Large intestine (tissue), 3 donors: ENCODE measurements at regions not wholly inside any gene's neighbourhood (a gene's known extent, or its start where the extent isn't known, plus 50 kb on each side); places are given as distances from the start of the nearest gene placed in this dataset.
"Not testable (repeated sequence)": the region's sequence is repeated elsewhere in the genome, so short reads cannot be mapped to it uniquely, and the experiment has no call there.

ENCODE experiments used
- DNase-seq, 2 donors: peaks; one replicate each; pipeline versions ENCODE4 v3.0.0 to v3.0.0-alpha.2; 2013
- H3K27ac ChIP-seq: one replicate; pipeline ENCODE4 v1.5.1; 2013; ENCODE audit warnings: low read length
- H3K27me3 ChIP-seq: 2 replicates; pipeline ENCODE4 v1.6.1; 2013; ENCODE audit warnings: low read length; ENCODE audit not compliant: control insufficient read depth, insufficient read depth
- H3K36me3 ChIP-seq: 2 replicates; pipeline ENCODE4 v1.6.1; 2013; ENCODE audit warnings: low read length; ENCODE audit not compliant: control insufficient read depth, insufficient read depth
- H3K4me1 ChIP-seq: one replicate; pipeline ENCODE4 v1.6.1; 2013; ENCODE audit warnings: low read length; ENCODE audit not compliant: control insufficient read depth, insufficient read depth
- H3K4me3 ChIP-seq: one replicate; pipeline ENCODE4 v1.5.1; 2013; ENCODE audit warnings: low read length
- H3K9me3 ChIP-seq: one replicate; pipeline ENCODE4 v1.6.1; 2013; ENCODE audit warnings: mild to moderate bottlenecking, low read depth, low read length, moderate library complexity; ENCODE audit not compliant: control insufficient read depth
- WGBS: methylation state at CpG from one replicate; pipeline ENCODE4 v1.1.5; 2013; ENCODE audit warnings: low lambda C conversion rate; ENCODE audit not compliant: insufficient coverage; 5-methylcytosine and 5-hydroxymethylcytosine counted together

DNA sequence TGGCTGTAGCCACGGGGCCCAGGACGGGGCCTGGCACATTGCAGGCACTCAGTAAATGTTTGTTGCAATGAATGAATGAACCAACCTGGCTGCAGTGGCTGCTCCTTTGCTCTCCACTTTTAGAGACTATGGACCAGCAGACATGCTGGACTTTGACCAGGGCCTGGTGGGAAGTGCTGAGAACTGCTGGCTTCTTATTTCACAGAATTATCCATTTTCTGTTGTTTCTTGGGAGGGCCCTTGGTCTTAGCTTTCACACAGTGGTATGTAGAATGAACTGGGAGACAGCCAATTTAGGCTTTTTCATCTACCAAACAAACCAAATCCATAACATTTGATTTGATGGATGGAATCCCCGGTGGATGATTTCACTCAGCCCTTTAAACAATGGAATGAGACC, 78.0 kb upstream of the LHFPL2 start:
- DNase-seq, result peak in 1 of 2 donors; percentile 46
- no peaks in the 10 kb centered on the region for H3K27me3 ChIP-seq
- peaks cover 4% of the 10 kb centered on the region for H3K9me3 ChIP-seq
- peaks cover 28% of the 10 kb centered on the region for H3K4me1 ChIP-seq
- H3K27ac ChIP-seq, result peak overlapping the region; percentile 30
- no peak overlapping the region for H3K4me3 ChIP-seq
- WGBS, result no CpG with 5 or more reads among the region's 3 CpGs
- H3K36me3 ChIP-seq, result no peaks in the 10 kb centered on the region

DNA sequence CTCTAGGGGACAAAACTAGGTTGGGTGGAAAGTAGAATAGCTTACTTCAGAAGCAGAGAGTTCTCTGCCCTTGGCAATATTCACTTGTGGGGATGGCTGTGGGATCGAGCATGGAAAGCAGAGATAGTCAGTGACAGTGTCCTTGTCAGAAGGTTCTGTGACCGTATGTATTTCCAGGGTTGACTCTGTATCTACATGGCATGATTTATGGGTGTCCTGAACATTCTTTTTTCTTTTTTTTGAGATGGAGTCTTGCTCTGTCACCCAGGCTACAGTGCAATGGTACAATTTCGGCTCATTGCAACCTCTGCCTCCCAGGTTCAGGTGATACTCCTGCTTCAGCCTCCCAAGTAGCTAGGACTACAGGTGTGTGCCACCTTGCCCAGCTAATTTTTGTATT, 77.4 kb upstream of the LHFPL2 start:
- peaks cover 4% of the 10 kb centered on the region for H3K9me3 ChIP-seq
- no peak for DNase-seq
- H3K27ac ChIP-seq, result peak overlapping the region; percentile 37
- no peaks in the 10 kb centered on the region for H3K27me3 ChIP-seq
- no peaks in the 10 kb centered on the region for H3K36me3 ChIP-seq
- H3K4me1 ChIP-seq, result peaks cover 34% of the 10 kb centered on the region
- H3K4me3 ChIP-seq, result no peak overlapping the region
- WGBS, result no CpG with 5 or more reads among the region's 3 CpGs

DNA sequence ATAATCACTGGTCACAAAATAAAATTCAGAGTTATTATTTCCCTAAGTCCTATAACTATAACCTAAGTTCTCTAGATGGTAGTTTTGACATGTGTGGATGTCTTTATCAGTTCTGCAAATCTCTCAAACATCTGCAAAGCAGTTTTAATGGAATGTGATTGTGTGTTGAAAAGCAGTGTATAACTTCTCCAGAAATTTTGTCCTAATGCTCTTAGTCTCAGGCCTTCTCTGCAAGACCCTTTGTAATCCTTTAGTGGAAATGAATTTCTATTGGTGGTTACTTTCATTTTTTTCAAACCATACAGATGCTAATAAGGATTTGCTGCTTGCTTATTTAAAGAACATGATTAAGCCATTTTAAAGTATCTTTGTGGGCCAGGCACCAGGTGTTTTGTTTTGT, 75.5 kb upstream of the LHFPL2 start:
- H3K27ac ChIP-seq, result no peak overlapping the region
- peaks cover 4% of the 10 kb centered on the region for H3K9me3 ChIP-seq
- H3K4me1 ChIP-seq, result peaks cover 43% of the 10 kb centered on the region
- no peaks in the 10 kb centered on the region for H3K27me3 ChIP-seq
- H3K36me3 ChIP-seq, result no peaks in the 10 kb centered on the region
- no peak overlapping the region for H3K4me3 ChIP-seq
- no peak for DNase-seq

DNA sequence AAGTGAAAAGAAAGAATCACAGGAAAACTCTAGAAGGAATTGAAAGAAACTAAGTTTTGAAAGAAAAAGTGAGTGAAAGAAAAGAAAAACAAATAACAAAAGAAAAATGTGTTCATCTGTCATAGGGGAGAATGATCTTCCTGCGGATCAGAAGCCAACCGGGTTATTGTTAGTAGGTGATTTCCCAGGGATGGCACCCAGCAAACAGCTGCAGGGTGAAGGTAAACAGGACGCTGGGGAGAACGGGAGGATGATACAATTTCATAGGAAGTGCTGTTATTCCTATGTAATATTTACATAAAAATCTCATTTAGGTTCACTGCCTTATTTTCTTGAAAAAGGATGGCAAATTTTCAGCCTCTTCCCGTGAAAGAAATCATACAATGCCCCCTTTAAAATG, 72.4 kb upstream of the LHFPL2 start:
- H3K4me3 ChIP-seq, result peak overlapping the region; percentile 31
- peak overlapping the region; percentile 81 for H3K27ac ChIP-seq
- H3K36me3 ChIP-seq, result no peaks in the 10 kb centered on the region
- H3K4me1 ChIP-seq, result peaks cover 37% of the 10 kb centered on the region
- no peak for DNase-seq
- 50% methylated on average over 3 of the region's 5 CpGs for WGBS
- H3K9me3 ChIP-seq, result peaks cover 4% of the 10 kb centered on the region
- H3K27me3 ChIP-seq, result no peaks in the 10 kb centered on the region

DNA sequence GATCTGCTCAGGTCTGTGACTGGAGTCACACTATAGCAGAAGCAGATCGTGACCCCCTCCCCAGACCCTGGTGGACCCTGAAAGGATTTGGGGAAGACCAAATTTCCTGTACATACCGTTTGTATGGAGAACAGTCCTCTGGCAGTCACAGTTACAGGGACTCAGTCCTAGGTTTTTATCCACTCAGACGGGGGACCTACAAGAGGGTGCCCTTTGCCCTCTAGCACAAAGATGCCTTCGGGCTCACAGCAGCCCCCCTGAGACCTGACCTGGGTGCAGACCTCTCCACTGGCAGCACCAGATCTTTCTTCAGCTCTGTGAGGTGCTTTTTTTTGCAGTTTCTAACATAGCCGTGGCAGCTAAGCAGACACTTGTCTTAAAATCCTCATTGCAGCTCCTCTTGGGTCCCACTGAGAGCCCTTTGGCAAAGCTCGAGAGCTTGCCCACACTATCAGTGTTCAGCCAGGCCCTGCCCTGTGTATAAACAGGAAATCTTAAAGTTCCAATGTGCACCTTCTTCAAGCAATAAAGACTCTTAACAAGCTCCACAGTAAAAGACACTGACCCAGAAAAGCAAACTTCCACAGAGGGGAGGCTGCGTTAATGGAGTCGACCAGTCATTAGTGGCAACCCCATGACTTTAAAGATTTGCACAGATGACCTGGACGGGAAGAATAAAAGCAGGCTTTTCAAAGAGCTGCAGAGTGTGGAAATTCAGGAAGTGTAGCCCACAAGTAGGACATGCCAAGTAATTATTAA, 71.8 kb upstream of the LHFPL2 start:
- H3K36me3 ChIP-seq, result no peaks in the 10 kb centered on the region
- no peaks in the 10 kb centered on the region for H3K27me3 ChIP-seq
- peaks cover 4% of the 10 kb centered on the region for H3K9me3 ChIP-seq
- 0% methylated on average over 1 of the region's 9 CpGs for WGBS
- peaks cover 39% of the 10 kb centered on the region for H3K4me1 ChIP-seq
- peak overlapping the region; percentile 81 for H3K27ac ChIP-seq
- peak overlapping the region; percentile 31 for H3K4me3 ChIP-seq
- DNase-seq, result peak; percentile 51 to 79

DNA sequence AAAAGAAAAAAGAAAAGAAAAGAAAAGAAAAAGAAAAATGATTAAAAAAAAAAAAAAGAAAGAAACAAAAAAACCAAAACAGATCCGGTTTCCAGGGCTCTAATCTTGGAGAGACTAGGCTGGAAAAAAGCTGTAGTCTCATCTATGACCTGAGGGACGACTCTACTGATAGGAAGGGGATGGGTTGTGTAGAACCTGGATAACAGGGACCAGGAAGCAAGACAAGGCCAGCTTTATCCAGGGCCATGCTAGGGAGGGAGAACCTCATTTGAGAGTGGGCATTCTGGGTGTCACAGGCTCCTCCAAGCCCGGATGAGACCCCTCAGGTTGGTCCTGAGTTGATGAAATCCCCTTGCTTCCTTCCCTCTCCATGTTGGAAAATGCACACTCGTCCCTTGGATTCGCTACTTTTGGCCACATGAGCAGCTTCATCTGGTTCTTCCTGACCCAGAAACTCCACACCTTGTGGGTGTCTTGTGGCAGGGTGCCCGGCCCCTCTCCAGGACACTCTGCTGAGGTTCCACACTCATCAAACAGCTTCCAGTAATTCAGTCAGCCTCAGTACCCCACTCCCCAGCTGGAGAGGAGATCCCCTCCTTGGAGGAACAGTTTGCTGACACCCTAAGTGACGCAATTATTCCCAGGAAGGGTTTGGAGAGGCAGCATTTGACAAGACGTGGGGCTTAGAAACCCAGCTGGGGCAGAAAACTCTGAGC, 71.1 kb upstream of the LHFPL2 start:
- Histone ChIP-seq H3K4me1 (peaks cover 39% of the 10 kb centered on the region), H3K4me3 (peak overlapping the region; percentile 31), H3K9me3 (peaks cover 4% of the 10 kb centered on the region), H3K27me3 (no peaks in the 10 kb centered on the region), H3K27ac (peak overlapping the region; percentile 81), H3K36me3 (no peaks in the 10 kb centered on the region)
- DNase-seq, result peak; percentile 23 to 57
- WGBS, result no CpG with 5 or more reads among the region's 8 CpGs

DNA sequence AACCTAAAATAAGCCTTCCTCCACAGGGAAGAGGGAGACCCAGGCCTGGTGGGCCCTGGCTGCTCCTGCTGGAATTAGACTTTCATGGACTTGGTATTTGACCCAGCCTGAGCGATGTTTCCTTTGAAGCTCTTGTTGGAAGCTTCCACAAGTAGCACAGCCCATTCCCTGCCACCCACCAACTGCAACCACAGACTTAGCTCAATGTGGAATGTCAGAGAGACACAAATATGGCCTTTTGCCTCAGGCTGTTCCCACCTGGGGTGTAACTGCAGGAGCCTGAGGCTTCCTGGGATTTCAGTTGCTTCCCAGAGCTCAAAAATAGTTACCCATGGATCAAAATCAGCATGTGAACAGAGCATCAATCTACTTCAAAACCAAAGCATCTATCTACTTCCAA, 70.3 kb upstream of the LHFPL2 start:
- WGBS, result no CpG with 5 or more reads among the region's 1 CpG
- Histone ChIP-seq H3K4me3 (peak overlapping the region; percentile 1), H3K27ac (peak overlapping the region; percentile 50), H3K9me3 (peaks cover 4% of the 10 kb centered on the region), H3K36me3 (no peaks in the 10 kb centered on the region), H3K4me1 (peaks cover 39% of the 10 kb centered on the region), H3K27me3 (no peaks in the 10 kb centered on the region)
- DNase-seq, result no peak

DNA sequence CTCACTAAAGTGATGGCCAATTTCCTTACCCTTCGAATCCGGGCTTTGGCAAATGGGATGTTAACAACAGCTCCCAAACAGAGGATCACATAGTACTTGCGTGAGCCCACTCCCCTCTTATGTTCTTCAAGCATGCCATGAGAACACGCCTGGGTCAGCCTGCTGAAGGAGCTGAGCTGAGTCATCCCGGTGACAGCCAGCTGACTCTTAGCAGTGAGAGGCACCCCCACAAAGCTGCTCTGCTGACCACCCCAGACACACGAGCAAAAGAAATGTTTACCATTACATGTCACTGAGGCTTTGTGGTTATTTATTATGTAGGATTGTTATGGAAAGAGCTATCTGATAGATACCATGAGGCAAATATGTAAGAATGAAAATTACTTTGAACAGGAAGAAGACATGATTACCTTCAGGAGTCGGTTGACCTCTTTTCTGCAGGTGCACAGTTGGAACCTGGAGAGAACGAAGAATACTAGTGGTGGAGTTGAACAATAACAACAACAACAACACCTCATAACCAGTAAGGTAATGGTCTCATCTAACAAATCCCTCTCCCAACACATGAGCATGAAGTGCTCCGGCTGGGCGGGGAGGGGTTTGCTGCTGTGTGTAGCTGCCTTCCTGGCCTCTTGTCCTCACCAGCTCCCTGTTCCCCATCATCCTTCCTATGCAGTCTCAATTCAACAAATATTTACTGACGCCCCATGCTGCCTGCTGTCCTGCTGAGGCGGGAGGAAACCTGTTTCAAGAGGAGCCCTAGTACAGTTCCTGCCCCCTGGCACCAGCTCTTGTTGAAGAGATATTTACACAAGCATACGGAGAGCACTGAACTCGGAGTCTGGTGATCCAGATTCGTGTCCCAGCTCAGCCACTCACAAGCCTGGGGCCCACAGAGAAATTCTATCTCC, 69.4 kb upstream of the LHFPL2 start:
- H3K4me3 ChIP-seq, result no peak overlapping the region
- no CpG with 5 or more reads among the region's 15 CpGs for WGBS
- no peaks in the 10 kb centered on the region for H3K36me3 ChIP-seq
- no peaks in the 10 kb centered on the region for H3K27me3 ChIP-seq
- DNase-seq, result no peak
- peaks cover 4% of the 10 kb centered on the region for H3K9me3 ChIP-seq
- peaks cover 39% of the 10 kb centered on the region for H3K4me1 ChIP-seq
- H3K27ac ChIP-seq, result peak overlapping the region; percentile 50

DNA sequence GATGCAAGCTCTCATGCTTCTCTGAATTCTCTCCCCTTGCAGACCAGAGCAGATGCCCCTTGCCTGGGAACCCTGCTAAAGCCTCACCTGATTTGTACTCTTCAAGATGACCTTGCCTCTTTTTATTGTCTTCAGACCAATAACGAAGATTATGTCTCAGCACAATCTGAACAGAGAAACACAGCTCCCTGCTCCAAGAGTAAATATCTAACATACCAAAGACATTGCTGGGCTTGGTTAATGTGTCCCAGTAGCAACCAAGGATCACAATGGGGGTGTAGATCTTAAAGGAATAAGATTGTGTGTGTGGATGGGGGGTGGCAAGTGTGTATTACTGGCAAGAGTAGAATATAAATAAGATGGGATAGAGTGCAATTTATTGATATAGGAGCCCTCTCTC, 67.6 kb upstream of the LHFPL2 start:
- WGBS, result no CpG with 5 or more reads among the region's 1 CpG
- no peak overlapping the region for H3K4me3 ChIP-seq
- no peaks in the 10 kb centered on the region for H3K27me3 ChIP-seq
- peak overlapping the region; percentile 27 for H3K27ac ChIP-seq
- no peaks in the 10 kb centered on the region for H3K9me3 ChIP-seq
- no peaks in the 10 kb centered on the region for H3K36me3 ChIP-seq
- H3K4me1 ChIP-seq, result peaks cover 28% of the 10 kb centered on the region
- peak; percentile 41 to 66 for DNase-seq

DNA sequence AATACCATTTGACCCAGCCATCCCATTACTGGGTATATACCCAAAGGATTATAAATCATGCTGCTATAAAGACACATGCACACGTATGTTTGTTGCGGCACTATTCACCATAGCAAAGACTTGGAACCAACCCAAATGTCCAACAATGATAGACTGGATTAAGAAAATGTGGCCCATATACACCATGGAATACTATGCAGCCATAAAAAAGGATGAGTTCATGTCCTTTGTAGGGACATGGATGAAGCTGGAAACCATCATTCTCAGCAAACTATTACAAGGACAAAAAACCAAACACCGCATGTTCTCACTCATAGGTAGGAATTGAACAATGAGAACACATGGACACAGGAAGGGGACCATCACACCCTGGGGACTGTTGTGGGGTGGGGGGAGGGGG, 66.8 kb upstream of the LHFPL2 start:
- no CpG with 5 or more reads among the region's 3 CpGs for WGBS
- H3K9me3 ChIP-seq, DNase-seq: not testable (repeated sequence)

More for the DNA sequence above, 66.8 kb upstream of the LHFPL2 start:
- H3K4me3 ChIP-seq, H3K27me3 ChIP-seq, H3K36me3 ChIP-seq, H3K27ac ChIP-seq: not testable (repeated sequence)
- peaks cover 20% of the 10 kb centered on the region for H3K4me1 ChIP-seq
